ENCODE measurements at regions not wholly inside any gene's neighbourhood (a gene's known extent, or its start where the extent isn't known, plus 50 kb on each side); places are given as distances from the start of the nearest gene placed in this dataset.

GRCh38 chr3:176328198-176328597 lies 869.1 kb downstream of the TBL1XR1 start:
- TF ChIP-seq EZH2phosphoT487 (IDR thresholded peaks at IDR 0.05; ENCODE audit: low read depth, severe bottlenecking, unreplicated experiment) (no peak), CTCF (IDR thresholded peaks at IDR 0.05; ENCODE audit: poor library complexity) (no peak)

Data from hepatocyte (in vitro differentiated cells).